Gastroesophageal sphincter (tissue), 4 donors: ENCODE measurements at regions not wholly inside any gene's neighbourhood (a gene's known extent, or its start where the extent isn't known, plus 50 kb on each side); places are given as distances from the start of the nearest gene placed in this dataset.

Experiments used
- ATAC-seq: fragments of 150-250 bp; one replicate; pipeline ENCODE4 v1.9.1; 2016; ENCODE audit warnings: mild to moderate bottlenecking, moderate library complexity
- H3K27ac ChIP-seq, 4 donors: fragments of 200-600 bp; sonication (generic) in 3 of 4; 1 replicate in 3 of 4; 2 replicates in 1 of 4; pipeline ENCODE4 v1.5.1; 2016 to 2019
- H3K27me3 ChIP-seq: fragments of 200-600 bp; sonication (generic); one replicate; pipeline ENCODE4 v1.5.1; 2019
- H3K36me3 ChIP-seq, 2 donors: fragments of 200-600 bp; sonication (generic); one replicate each; pipeline ENCODE4 v1.5.1; 2019; ENCODE audit warnings: control low read depth in 1 of 2
- H3K4me1 ChIP-seq, 3 donors: fragments of 200-600 bp; sonication (generic); 1 replicate in 2 of 3; 2 replicates in 1 of 3; pipeline ENCODE4 v1.5.1; 2016 to 2019; ENCODE audit warnings: control low read depth in 2 of 3
- H3K4me3 ChIP-seq, 2 donors: fragments of 200-600 bp; sonication (generic); one replicate each; pipeline ENCODE4 v1.5.1; 2019; ENCODE audit warnings: mild to moderate bottlenecking in 1 of 2, moderate library complexity in 1 of 2
- H3K9me3 ChIP-seq, 3 donors: fragments of 200-600 bp; sonication (generic); one replicate each; pipeline ENCODE4 v1.5.1; 2017 to 2019; ENCODE audit warnings: control low read depth in 2 of 3
- CTCF ChIP-seq, 4 experiments: fragments of 200-600 bp in 2 of 4; fragments of 450-650 bp in 2 of 4; sonication (generic) in 1 of 4; IDR thresholded peaks; one replicate each; pipeline ENCODE4 v1.5.1; 2017 to 2019; ENCODE audit warnings: antibody characterized with exemption in 4 of 4, mild to moderate bottlenecking in 2 of 4, moderate library complexity in 2 of 4
- EP300 ChIP-seq: sonication (generic); formaldehyde crosslinking; IDR thresholded peaks from one replicate; pipeline ENCODE4 v1.6.1; 2017; ENCODE audit warnings: antibody characterized with exemption, mild to moderate bottlenecking
- POLR2A ChIP-seq, 2 donors: fragments of 450-650 bp; IDR thresholded peaks; one replicate each; pipeline ENCODE4 v1.6.1; 2017; ENCODE audit warnings: antibody characterized with exemption in 2 of 2, mild to moderate bottlenecking in 2 of 2, moderate library complexity in 1 of 2
- POLR2AphosphoS5 ChIP-seq: sonication (generic); formaldehyde crosslinking; IDR thresholded peaks from one replicate; pipeline ENCODE4 v1.6.1; 2017; ENCODE audit warnings: antibody characterized with exemption
- WGBS, 2 donors: methylation state at CpG; one replicate each; pipeline ENCODE4 v1.1.5; 2018; ENCODE audit warnings: low coverage in 1 of 2; 5-methylcytosine and 5-hydroxymethylcytosine counted together

- no peaks in the 10 kb centered on the region for H3K4me1 ChIP-seq
- H3K9me3 ChIP-seq: no peaks in the 10 kb centered on the region
- WGBS, 2 donors: 100% methylated on average over 1 of the region's 1 CpG
- TF ChIP-seq EP300 (no peak), CTCF (IDR thresholded peaks at IDR 0.05) (no peak), POLR2A (IDR thresholded peaks at IDR 0.05) (no peak), POLR2AphosphoS5 (no peak)
- no peaks in the 10 kb centered on the region for H3K27me3 ChIP-seq
- no peak for ATAC-seq
- H3K36me3 ChIP-seq: no peaks in the 10 kb centered on the region
- H3K4me3 ChIP-seq: no peak overlapping the region
- H3K27ac ChIP-seq: no peak overlapping the region
Measured at GRCh38 chr1:157442065-157442464, 110.2 kb downstream of the FCRL5 start.

GRCh38 chr1:157439302-157439954, 112.9 kb downstream of the FCRL5 start:
- no peak overlapping the region for H3K4me3 ChIP-seq
- no peaks in the 10 kb centered on the region for H3K4me1 ChIP-seq
- WGBS, 2 donors: 60 to 83% methylated on average over 3 to 4 of the region's 5 CpGs
- no peaks in the 10 kb centered on the region for H3K36me3 ChIP-seq
- no peaks in the 10 kb centered on the region for H3K9me3 ChIP-seq
- TF ChIP-seq EP300: no peak
- no peak for TF ChIP-seq POLR2A (IDR thresholded peaks at IDR 0.05)
- no peak for TF ChIP-seq CTCF (IDR thresholded peaks at IDR 0.05)
- TF ChIP-seq POLR2AphosphoS5: no peak
- H3K27me3 ChIP-seq: no peaks in the 10 kb centered on the region
- no peak for ATAC-seq
- no peak overlapping the region for H3K27ac ChIP-seq

DNA sequence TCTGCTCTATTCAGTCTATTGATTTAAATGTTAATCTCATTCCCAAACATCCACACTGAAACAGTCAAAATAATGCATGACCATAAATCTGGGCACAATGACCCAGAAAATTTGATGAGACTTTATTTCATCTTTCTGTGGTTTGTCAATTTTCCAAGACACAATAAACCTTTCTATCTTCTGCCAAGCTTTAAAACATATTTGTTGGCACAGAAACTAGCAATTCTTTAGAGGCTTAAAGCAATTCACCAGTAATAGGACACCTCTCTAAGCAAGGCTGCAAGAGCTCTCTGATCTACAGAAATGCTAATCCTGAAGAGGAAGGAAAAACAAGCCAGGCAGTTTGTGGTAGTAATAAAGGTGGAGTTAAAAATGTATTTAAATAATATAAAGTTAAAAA, 113.7 kb downstream of the FCRL5 start:
- no peak for TF ChIP-seq POLR2AphosphoS5
- no peak for TF ChIP-seq EP300
- TF ChIP-seq CTCF (IDR thresholded peaks at IDR 0.05): no peak
- no peak for TF ChIP-seq POLR2A (IDR thresholded peaks at IDR 0.05)

GRCh38 chr1:157438146-157438545, 114.2 kb downstream of the FCRL5 start:
- H3K27ac ChIP-seq: no peak overlapping the region
- H3K9me3 ChIP-seq: no peaks in the 10 kb centered on the region
- ATAC-seq: no peak
- no peaks in the 10 kb centered on the region for H3K36me3 ChIP-seq
- no peak overlapping the region for H3K4me3 ChIP-seq
- 100% methylated on average over 1 of the region's 1 CpG; no CpG with 5 or more reads in 1 of the 2 donors for whole genome bisulfite sequencing, 2 donors
- no peaks in the 10 kb centered on the region for H3K4me1 ChIP-seq
- no peaks in the 10 kb centered on the region for H3K27me3 ChIP-seq
- TF ChIP-seq EP300: no peak
- TF ChIP-seq CTCF (IDR thresholded peaks at IDR 0.05): no peak
- no peak for TF ChIP-seq POLR2AphosphoS5
- no peak for TF ChIP-seq POLR2A (IDR thresholded peaks at IDR 0.05)

More for the DNA sequence above, 113.7 kb downstream of the FCRL5 start:
- no peaks in the 10 kb centered on the region for H3K9me3 ChIP-seq
- H3K27me3 ChIP-seq: no peaks in the 10 kb centered on the region
- no peak overlapping the region for H3K27ac ChIP-seq
- H3K36me3 ChIP-seq: no peaks in the 10 kb centered on the region
- H3K4me3 ChIP-seq: no peak overlapping the region
- no peaks in the 10 kb centered on the region for H3K4me1 ChIP-seq
- no peak for ATAC-seq

GRCh38 chr1:157437296-157437695, 115.0 kb downstream of the FCRL5 start:
- Histone ChIP-seq H3K9me3 (no peaks in the 10 kb centered on the region), H3K27ac (no peak overlapping the region), H3K36me3 (no peaks in the 10 kb centered on the region), H3K27me3 (no peaks in the 10 kb centered on the region), H3K4me3 (no peak overlapping the region), H3K4me1 (no peaks in the 10 kb centered on the region)
- WGBS, 2 donors: no CpG with 5 or more reads among the region's 4 CpGs
- ATAC-seq: no peak
- TF ChIP-seq POLR2A (IDR thresholded peaks at IDR 0.05) (no peak), CTCF (IDR thresholded peaks at IDR 0.05) (no peak), POLR2AphosphoS5 (no peak), EP300 (no peak)
